GM23338 (cell line): ENCODE measurements at regions not wholly inside any gene's neighbourhood (a gene's known extent, or its start where the extent isn't known, plus 50 kb on each side); places are given as distances from the start of the nearest gene placed in this dataset.

Experiments used
- ATAC-seq: fragments of 200-7000 bp; cut with Tn5 transposase; 3 replicates; pipeline ENCODE4 v1.9.1; 2020
- DNase-seq: peaks from one replicate; pipeline ENCODE4 v3.0.0-alpha.2; 2015; ENCODE audit warnings: low spot score
- H2AFZ ChIP-seq: fragments of 200-600 bp; sonication (generic); 2 replicates; pipeline ENCODE4 v1.8.0; 2016; ENCODE audit warnings: antibody characterized with exemption, mild to moderate bottlenecking, moderate library complexity
- H3F3A ChIP-seq: fragments of 200-600 bp; sonication (generic); replicated peaks from 2 replicates; pipeline ENCODE4 v1.8.0; 2017; ENCODE audit warnings: antibody characterized with exemption, mixed run types, low read depth
- H3K27ac ChIP-seq: fragments of 200-600 bp; sonication (generic); 2 replicates; pipeline ENCODE4 v1.6.1; 2016; ENCODE audit warnings: low read depth
- H3K27me3 ChIP-seq: fragments of 200-600 bp; sonication (generic); 2 replicates; pipeline ENCODE4 v1.8.0; 2016; ENCODE audit warnings: mild to moderate bottlenecking, mixed run types, moderate library complexity; ENCODE audit not compliant: insufficient read depth
- H3K36me3 ChIP-seq: fragments of 200-600 bp; sonication (generic); 2 replicates; pipeline ENCODE4 v1.8.0; 2016; ENCODE audit warnings: mild to moderate bottlenecking; ENCODE audit not compliant: insufficient read depth
- H3K4me1 ChIP-seq: fragments of 200-600 bp; sonication (generic); 2 replicates; pipeline ENCODE4 v1.8.0; 2016; ENCODE audit warnings: mild to moderate bottlenecking, moderate library complexity; ENCODE audit not compliant: insufficient read depth
- H3K4me2 ChIP-seq: fragments of 200-600 bp; sonication (generic); 2 replicates; pipeline ENCODE4 v1.7.1; 2017; ENCODE audit warnings: mixed run types
- H3K4me3 ChIP-seq: fragments of 200-600 bp; sonication (generic); 2 replicates; pipeline ENCODE4 v1.6.1; 2016; ENCODE audit warnings: mixed run types
- H3K79me2 ChIP-seq: fragments of 200-600 bp; sonication (generic); replicated peaks from 2 replicates; pipeline ENCODE4 v1.8.0; 2017; ENCODE audit warnings: mild to moderate bottlenecking; ENCODE audit not compliant: insufficient read depth
- H3K9me2 ChIP-seq: fragments of 200-600 bp; sonication (generic); 2 replicates; pipeline ENCODE4 v1.8.0; 2017; ENCODE audit not compliant: insufficient read depth
- H4K20me1 ChIP-seq: fragments of 200-600 bp; sonication (generic); replicated peaks from 2 replicates; pipeline ENCODE4 v1.8.0; 2017; ENCODE audit warnings: mild to moderate bottlenecking; ENCODE audit not compliant: insufficient read depth
- H3K27ac Mint-ChIP-seq: 2 replicates; pipeline ENCODE4 v1.8.0; 2020; ENCODE audit warnings: inconsistent platforms, mild to moderate bottlenecking, moderate library complexity, mixed read lengths
- H3K27me3 Mint-ChIP-seq: 3 replicates; pipeline ENCODE4 v1.8.0; 2022; ENCODE audit warnings: low read depth, mild to moderate bottlenecking, moderate library complexity, mixed read lengths, inconsistent platforms; ENCODE audit not compliant: insufficient read depth, poor library complexity
- H3K36me3 Mint-ChIP-seq: 3 replicates; pipeline ENCODE4 v1.8.0; 2021; ENCODE audit warnings: low read depth, mild to moderate bottlenecking, inconsistent platforms, moderate library complexity, mixed read lengths
- H3K4me1 Mint-ChIP-seq: 3 replicates; pipeline ENCODE4 v1.8.0; 2020; ENCODE audit warnings: mild to moderate bottlenecking, inconsistent platforms, mixed read lengths
- H3K4me3 Mint-ChIP-seq: 3 replicates; pipeline ENCODE4 v1.8.0; 2021; ENCODE audit warnings: moderate library complexity, mild to moderate bottlenecking, inconsistent platforms, mixed read lengths
- H3K9me3 Mint-ChIP-seq: 3 replicates; pipeline ENCODE4 v1.8.0; 2020; ENCODE audit warnings: moderate library complexity, mild to moderate bottlenecking, inconsistent platforms, mixed read lengths
- CREB1 ChIP-seq: fragments of 250-450 bp; sonication (Bioruptor Pico); IDR thresholded peaks from 2 replicates; pipeline ENCODE4 v1.5.0; 2020; ENCODE audit warnings: low read depth, mild to moderate bottlenecking, moderate library complexity
- EZH2 ChIP-seq: fragments of 200-600 bp; sonication (generic); IDR thresholded peaks from one replicate; pipeline ENCODE4 v1.8.0; 2017; ENCODE audit warnings: antibody characterized with exemption, mild to moderate bottlenecking, low read depth; ENCODE audit not compliant: unreplicated experiment
- EZH2phosphoT487 ChIP-seq: fragments of 200-600 bp; sonication (generic); IDR thresholded peaks from one replicate; pipeline ENCODE4 v1.8.1; 2018; ENCODE audit warnings: antibody characterized with exemption; ENCODE audit not compliant: unreplicated experiment
- NANOG ChIP-seq: IDR thresholded peaks from 2 replicates; pipeline ENCODE4 v1.6.1; 2016; ENCODE audit warnings: antibody characterized with exemption, borderline replicate concordance
- POLR2AphosphoS5 ChIP-seq: IDR thresholded peaks from 2 replicates; pipeline ENCODE4 v1.6.1; 2016; ENCODE audit warnings: antibody characterized with exemption, low read depth
- STAT1 ChIP-seq: IDR thresholded peaks from one replicate; pipeline ENCODE4 v1.6.1; 2016; ENCODE audit warnings: antibody characterized with exemption; ENCODE audit not compliant: unreplicated experiment
- ZNF114 ChIP-seq: fragments of 250-450 bp; sonication (Bioruptor Pico); IDR thresholded peaks from 2 replicates; pipeline ENCODE4 v1.5.0; 2020; ENCODE audit warnings: mild to moderate bottlenecking, moderate library complexity
- ZNF331 ChIP-seq: fragments of 250-450 bp; sonication (Bioruptor Pico); IDR thresholded peaks from 2 replicates; pipeline ENCODE4 v1.5.0; 2020; ENCODE audit warnings: low read depth, mild to moderate bottlenecking, moderate library complexity
- TF ChIP-seq, protein P1 (sequence below): IDR thresholded peaks from 2 replicates; pipeline ENCODE4 v1.6.1; 2016; ENCODE audit warnings: antibody characterized with exemption
- TF ChIP-seq, protein P2 (sequence below): IDR thresholded peaks from one replicate; pipeline ENCODE4 v1.6.1; 2018; ENCODE audit warnings: antibody characterized with exemption; ENCODE audit not compliant: unreplicated experiment
- TF ChIP-seq, protein P3 (sequence below): fragments of 250-450 bp; sonication (Bioruptor Pico); IDR thresholded peaks from 2 replicates; pipeline ENCODE4 v1.5.0; 2020; ENCODE audit warnings: mild to moderate bottlenecking, moderate library complexity

DNA sequence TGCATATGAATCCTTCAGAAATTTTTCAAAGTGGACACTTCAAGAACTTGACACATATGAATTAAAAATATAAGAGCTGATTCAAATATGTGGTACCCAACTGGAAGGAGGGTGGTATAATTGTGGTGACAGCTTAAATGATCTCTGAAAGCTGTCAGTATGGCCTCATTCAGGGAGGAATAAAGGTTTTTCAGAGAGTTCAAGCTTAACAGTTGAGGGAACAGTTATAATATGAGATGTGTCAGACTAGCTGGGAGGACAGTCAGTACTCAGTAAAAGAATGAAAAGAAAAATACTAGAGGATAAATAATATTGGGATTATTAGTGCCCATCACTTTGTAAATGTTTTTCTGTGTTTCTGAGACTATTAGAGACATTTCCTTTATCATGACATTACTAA is 277.5 kb downstream of the RASSF9 start:
- DNase-seq (no peak), ATAC-seq (no peak)
- Mint-ChIP-seq H3K36me3 (no peaks in the 10 kb centered on the region), H3K4me3 (no peak overlapping the region), H3K4me1 (no peaks in the 10 kb centered on the region), H3K27me3 (no peaks in the 10 kb centered on the region), H3K27ac (no peak overlapping the region), H3K9me3 (no peaks in the 10 kb centered on the region)
- Histone ChIP-seq H3F3A (no peaks in the 10 kb centered on the region), H3K9me2 (no peaks in the 10 kb centered on the region), H3K27me3 (no peaks in the 10 kb centered on the region), H3K27ac (no peak overlapping the region), H3K4me2 (no peak overlapping the region), H4K20me1 (no peaks in the 10 kb centered on the region), H3K4me3 (no peak overlapping the region), H3K36me3 (no peaks in the 10 kb centered on the region), H3K79me2 (no peaks in the 10 kb centered on the region), H3K4me1 (no peaks in the 10 kb centered on the region), H2AFZ (no peak overlapping the region)
- no peak for TF ChIP-seq EZH2phosphoT487
- TF ChIP-seq, protein P1, sequence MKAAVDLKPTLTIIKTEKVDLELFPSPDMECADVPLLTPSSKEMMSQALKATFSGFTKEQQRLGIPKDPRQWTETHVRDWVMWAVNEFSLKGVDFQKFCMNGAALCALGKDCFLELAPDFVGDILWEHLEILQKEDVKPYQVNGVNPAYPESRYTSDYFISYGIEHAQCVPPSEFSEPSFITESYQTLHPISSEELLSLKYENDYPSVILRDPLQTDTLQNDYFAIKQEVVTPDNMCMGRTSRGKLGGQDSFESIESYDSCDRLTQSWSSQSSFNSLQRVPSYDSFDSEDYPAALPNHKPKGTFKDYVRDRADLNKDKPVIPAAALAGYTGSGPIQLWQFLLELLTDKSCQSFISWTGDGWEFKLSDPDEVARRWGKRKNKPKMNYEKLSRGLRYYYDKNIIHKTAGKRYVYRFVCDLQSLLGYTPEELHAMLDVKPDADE = no peak
- TF ChIP-seq, protein P2, sequence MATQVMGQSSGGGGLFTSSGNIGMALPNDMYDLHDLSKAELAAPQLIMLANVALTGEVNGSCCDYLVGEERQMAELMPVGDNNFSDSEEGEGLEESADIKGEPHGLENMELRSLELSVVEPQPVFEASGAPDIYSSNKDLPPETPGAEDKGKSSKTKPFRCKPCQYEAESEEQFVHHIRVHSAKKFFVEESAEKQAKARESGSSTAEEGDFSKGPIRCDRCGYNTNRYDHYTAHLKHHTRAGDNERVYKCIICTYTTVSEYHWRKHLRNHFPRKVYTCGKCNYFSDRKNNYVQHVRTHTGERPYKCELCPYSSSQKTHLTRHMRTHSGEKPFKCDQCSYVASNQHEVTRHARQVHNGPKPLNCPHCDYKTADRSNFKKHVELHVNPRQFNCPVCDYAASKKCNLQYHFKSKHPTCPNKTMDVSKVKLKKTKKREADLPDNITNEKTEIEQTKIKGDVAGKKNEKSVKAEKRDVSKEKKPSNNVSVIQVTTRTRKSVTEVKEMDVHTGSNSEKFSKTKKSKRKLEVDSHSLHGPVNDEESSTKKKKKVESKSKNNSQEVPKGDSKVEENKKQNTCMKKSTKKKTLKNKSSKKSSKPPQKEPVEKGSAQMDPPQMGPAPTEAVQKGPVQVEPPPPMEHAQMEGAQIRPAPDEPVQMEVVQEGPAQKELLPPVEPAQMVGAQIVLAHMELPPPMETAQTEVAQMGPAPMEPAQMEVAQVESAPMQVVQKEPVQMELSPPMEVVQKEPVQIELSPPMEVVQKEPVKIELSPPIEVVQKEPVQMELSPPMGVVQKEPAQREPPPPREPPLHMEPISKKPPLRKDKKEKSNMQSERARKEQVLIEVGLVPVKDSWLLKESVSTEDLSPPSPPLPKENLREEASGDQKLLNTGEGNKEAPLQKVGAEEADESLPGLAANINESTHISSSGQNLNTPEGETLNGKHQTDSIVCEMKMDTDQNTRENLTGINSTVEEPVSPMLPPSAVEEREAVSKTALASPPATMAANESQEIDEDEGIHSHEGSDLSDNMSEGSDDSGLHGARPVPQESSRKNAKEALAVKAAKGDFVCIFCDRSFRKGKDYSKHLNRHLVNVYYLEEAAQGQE = no peak
- no peak for TF ChIP-seq POLR2AphosphoS5
- TF ChIP-seq EZH2 = no peak
- TF ChIP-seq ZNF331 = no peak
- no peak for TF ChIP-seq NANOG
- TF ChIP-seq STAT1 = no peak
- no peak for TF ChIP-seq CREB1 (CRISPR knock-in tag)

DNA sequence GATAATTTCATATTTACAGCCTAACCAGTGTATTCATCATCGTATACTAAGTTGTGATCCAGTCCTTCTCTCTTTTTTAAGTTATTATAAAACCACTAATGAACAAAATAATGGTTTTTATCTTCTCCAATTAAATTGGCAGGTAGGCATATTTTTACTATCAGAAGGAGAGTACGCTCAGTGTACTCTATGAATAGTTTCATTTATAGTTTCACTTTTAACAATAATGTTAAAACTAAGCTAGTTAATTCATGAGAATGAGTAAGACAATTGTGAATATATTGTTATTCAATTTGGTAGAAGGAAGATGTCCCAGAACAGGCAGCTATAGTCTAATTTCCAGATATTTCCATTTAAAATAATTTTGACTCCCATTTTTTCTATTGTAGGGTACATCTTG is 277.1 kb downstream of the RASSF9 start:
- no peaks in the 10 kb centered on the region for H3K36me3 ChIP-seq
- ATAC-seq (no peak), DNase-seq (no peak)
- no peaks in the 10 kb centered on the region for H4K20me1 ChIP-seq
- no peaks in the 10 kb centered on the region for H3K9me2 ChIP-seq
- no peaks in the 10 kb centered on the region for H3K4me1 ChIP-seq
- no peak overlapping the region for H3K4me3 ChIP-seq
- H3K27me3 Mint-ChIP-seq = no peaks in the 10 kb centered on the region
- H3K4me2 ChIP-seq = no peak overlapping the region
- no peaks in the 10 kb centered on the region for H3K79me2 ChIP-seq
- H3F3A ChIP-seq = no peaks in the 10 kb centered on the region
- no peak overlapping the region for H2AFZ ChIP-seq
- no peaks in the 10 kb centered on the region for H3K27me3 ChIP-seq
- H3K27ac ChIP-seq = no peak overlapping the region
- no peaks in the 10 kb centered on the region for H3K9me3 Mint-ChIP-seq
- no peak overlapping the region for H3K4me3 Mint-ChIP-seq
- H3K4me1 Mint-ChIP-seq = no peaks in the 10 kb centered on the region
- H3K27ac Mint-ChIP-seq = no peak overlapping the region
- no peaks in the 10 kb centered on the region for H3K36me3 Mint-ChIP-seq
- TF ChIP-seq ZNF331 (no peak), POLR2AphosphoS5 (no peak), STAT1 (no peak), EZH2phosphoT487 (no peak), NANOG (no peak), ZNF114 (CRISPR knock-in tag) (no peak), CREB1 (CRISPR knock-in tag) (no peak)
- TF ChIP-seq, protein P3, sequence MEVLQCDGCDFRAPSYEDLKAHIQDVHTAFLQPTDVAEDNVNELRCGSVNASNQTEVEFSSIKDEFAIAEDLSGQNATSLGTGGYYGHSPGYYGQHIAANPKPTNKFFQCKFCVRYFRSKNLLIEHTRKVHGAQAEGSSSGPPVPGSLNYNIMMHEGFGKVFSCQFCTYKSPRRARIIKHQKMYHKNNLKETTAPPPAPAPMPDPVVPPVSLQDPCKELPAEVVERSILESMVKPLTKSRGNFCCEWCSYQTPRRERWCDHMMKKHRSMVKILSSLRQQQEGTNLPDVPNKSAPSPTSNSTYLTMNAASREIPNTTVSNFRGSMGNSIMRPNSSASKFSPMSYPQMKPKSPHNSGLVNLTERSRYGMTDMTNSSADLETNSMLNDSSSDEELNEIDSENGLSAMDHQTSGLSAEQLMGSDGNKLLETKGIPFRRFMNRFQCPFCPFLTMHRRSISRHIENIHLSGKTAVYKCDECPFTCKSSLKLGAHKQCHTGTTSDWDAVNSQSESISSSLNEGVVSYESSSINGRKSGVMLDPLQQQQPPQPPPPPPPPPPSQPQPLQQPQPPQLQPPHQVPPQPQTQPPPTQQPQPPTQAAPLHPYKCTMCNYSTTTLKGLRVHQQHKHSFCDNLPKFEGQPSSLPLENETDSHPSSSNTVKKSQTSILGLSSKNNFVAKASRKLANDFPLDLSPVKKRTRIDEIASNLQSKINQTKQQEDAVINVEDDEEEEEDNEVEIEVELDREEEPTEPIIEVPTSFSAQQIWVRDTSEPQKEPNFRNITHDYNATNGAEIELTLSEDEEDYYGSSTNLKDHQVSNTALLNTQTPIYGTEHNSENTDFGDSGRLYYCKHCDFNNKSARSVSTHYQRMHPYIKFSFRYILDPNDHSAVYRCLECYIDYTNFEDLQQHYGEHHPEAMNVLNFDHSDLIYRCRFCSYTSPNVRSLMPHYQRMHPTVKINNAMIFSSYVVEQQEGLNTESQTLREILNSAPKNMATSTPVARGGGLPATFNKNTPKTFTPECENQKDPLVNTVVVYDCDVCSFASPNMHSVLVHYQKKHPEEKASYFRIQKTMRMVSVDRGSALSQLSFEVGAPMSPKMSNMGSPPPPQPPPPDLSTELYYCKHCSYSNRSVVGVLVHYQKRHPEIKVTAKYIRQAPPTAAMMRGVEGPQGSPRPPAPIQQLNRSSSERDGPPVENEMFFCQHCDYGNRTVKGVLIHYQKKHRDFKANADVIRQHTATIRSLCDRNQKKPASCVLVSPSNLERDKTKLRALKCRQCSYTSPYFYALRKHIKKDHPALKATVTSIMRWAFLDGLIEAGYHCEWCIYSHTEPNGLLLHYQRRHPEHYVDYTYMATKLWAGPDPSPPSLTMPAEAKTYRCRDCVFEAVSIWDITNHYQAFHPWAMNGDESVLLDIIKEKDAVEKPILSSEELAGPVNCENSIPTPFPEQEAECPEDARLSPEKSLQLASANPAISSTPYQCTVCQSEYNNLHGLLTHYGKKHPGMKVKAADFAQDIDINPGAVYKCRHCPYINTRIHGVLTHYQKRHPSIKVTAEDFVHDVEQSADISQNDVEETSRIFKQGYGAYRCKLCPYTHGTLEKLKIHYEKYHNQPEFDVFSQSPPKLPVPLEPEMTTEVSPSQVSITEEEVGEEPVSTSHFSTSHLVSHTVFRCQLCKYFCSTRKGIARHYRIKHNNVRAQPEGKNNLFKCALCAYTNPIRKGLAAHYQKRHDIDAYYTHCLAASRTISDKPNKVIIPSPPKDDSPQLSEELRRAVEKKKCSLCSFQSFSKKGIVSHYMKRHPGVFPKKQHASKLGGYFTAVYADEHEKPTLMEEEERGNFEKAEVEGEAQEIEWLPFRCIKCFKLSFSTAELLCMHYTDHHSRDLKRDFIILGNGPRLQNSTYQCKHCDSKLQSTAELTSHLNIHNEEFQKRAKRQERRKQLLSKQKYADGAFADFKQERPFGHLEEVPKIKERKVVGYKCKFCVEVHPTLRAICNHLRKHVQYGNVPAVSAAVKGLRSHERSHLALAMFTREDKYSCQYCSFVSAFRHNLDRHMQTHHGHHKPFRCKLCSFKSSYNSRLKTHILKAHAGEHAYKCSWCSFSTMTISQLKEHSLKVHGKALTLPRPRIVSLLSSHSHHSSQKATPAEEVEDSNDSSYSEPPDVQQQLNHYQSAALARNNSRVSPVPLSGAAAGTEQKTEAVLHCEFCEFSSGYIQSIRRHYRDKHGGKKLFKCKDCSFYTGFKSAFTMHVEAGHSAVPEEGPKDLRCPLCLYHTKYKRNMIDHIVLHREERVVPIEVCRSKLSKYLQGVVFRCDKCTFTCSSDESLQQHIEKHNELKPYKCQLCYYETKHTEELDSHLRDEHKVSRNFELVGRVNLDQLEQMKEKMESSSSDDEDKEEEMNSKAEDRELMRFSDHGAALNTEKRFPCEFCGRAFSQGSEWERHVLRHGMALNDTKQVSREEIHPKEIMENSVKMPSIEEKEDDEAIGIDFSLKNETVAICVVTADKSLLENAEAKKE (CRISPR knock-in tag) = no peak
